Amygdala (tissue), 56 donors: ENCODE measurements at regions not wholly inside any gene's neighbourhood (a gene's known extent, or its start where the extent isn't known, plus 50 kb on each side); places are given as distances from the start of the nearest gene placed in this dataset.

ENCODE experiments used
- DNase-seq, 56 donors: peaks; one replicate each; lab custom pipeline; 2025; lab: John Stamatoyannopoulos, UW

DNA sequence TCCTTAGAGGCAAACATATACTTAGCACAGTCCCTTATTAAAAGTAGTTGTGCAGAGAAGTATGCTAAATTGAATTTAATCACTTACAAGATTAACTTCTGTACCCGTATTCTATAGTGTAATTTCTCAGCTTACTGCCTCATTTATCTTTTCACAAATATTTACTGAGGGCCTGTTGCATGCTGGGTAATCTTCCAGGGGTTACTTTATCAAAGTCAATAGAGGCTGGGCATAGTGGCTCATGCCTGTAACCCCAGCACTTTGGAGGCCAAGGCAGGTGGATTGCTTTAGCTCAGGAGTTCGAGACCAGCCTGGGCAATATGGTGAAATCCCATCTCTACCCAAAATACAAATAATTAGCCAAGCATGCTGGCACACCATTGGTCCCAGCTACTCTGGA lies 111.7 kb upstream of the RAB27B start:
- DNase-seq, result no peak

DNA sequence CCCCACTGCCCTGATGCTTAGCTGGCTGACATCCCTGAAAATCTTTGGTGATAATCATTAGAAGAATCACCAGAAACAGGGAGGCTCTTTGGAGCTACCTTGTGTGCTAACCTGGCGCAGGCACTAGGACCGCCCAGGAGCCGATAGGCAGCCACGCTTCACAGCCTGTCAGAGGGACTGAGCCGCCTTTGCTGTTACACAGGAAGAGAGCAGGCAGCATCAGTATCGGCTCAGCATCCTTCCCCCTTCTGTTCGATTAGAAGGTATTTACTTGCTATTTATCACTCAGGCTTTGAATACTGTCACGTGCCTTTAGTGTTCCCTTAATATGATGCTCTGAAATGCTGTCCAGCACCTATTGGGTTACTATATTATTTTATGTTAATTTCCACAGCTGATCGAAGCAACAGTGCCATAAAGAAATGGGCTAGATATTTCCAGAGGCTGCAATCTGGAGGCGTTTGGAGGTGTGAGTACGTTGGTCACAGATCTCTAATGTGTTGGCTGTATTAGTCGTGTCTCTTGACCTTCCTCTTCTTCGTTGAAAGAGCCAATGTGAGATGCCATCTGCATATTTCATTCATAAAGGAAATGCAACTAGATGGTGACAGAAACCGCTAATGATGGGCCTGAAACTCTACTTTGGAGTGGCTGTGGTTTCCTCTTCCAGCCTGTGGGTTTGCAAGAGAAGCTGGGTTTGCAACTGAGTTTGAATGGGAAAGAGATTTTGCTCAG lies 110.4 kb upstream of the RAB27B start:
- DNase-seq, result peak in 41 of 56 donors; percentile 1 to 57 (median 22)

DNA sequence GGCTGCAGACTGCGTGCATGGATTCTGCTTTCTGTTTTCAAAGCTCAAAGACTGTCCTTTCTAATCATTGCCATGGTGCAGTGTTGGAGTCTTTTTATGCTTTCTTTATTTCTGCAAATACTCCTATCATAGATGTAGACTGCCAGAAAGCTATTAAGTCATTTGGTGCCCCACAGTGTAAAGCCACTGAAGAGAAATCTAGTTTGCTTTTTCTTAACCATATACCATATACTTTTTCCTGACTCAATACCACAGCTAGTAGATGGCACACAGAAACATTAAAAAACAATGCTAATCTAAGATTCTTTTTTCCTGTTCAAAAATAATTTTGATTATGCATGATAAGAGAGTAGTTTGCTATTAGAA lies 109.9 kb upstream of the RAB27B start:
- no peak for DNase-seq

DNA sequence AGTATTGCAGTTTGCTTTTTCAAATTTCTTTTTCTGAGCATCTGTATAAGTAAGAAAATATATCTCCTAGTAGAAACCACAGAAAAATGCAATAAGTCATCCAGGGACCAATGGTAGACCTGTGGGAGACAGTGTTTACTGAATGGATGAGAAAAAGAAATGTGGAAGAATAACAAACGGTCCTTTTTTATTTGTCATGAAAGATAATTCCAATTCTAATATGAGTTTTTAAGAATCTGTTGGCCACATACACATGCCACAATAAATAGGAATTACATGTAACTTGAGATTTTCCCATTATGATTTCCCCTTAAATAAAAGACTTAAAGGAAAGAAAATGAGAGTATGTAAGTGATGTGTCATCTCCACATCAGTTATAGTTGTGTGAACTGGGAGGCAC lies 107.7 kb upstream of the RAB27B start:
- no peak for DNase-seq

DNA sequence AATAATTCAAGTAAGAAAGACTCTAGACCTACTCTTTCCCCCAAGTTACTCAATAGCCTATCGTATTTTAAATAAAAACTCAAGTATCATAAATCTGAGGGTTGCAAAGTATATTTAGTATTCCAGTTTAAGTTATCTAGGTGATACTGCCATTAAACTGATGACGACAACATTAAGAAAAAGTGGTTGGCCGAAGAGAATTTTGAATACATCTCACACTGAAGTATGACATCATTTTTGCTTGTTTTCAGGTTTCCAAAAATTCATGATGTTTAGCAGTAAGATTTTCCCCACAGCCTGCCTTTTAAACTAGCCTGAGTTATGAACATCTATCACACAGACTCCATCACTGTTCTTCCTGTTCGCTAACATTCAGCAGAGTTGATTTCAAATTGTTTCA lies 102.1 kb upstream of the RAB27B start:
- DNase-seq, result no peak

DNA sequence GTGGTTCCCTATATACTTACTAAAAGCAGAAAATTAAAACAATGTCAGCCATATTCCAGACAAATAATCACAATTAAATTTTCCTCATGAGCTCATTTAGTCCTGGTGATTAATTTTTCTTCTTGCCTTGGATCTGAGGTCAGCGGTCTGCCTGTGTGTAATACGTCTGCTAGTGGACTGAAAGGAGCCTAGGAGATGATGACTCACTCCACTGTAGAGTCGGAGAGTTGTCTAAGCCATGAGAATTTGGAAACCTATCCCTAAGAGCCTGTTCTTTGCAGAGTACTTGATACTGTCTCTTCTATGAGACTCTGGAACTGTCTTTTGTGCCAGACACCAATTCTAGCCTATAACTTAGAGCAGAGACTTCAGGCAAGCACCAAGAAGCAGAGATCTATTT lies 94.2 kb upstream of the RAB27B start:
- DNase-seq, result no peak

DNA sequence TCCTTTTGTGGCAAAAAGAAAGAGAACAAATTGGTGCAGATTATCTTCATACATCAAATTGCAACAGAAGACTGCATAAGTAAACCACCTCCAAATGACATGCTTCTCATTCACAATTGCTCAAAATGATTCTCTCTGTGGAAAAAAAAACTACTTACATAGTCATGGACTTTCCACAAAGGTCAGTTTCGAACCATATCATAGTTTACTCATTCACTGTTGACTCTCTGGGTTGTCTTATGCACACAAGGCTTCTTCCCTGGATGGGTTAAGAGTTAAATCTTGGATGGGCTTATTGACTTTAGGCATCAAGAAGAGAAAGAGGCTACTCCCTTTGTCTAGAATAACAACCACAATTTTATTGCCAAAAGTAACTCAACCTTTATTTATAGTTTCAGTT lies 91.3 kb upstream of the RAB27B start:
- no peak for DNase-seq

DNA sequence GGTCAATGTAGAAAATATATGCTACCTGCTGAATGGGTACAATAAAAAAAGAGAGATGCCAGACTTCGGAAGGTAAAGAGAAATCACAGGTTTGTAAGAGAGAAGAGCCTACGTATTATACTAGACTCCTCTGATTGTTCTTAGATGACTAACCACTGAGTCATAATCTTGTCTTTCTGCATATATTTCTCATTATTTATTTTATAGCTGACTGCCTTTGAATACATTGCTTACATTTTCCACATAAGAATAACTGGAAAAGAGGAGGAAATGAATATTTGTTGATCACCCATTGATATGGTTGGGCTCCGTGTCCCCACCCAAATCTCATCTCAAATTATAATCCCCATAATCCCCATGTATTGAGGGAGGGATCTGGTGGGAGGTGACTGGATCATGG lies 90.3 kb upstream of the RAB27B start:
- DNase-seq, result no peak

DNA sequence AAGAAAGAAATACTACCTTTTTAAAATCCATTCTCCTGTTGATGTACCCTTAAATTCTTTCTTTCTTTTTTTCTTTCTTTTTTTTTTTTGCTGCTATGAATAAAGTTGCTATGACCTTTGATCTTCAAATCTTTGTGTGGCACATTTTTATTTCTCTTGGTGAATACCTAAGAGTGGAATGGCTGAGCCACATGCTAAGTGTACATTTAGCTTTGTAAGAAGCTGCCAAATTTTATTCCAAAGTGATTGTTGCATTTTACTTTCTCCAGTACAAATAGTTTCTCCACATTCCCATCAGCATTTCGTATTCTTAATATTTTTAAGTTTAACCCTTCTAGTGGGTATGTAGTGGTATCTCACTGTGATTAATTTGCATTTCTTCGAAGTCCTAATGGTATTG lies 88.8 kb upstream of the RAB27B start:
- no peak for DNase-seq

DNA sequence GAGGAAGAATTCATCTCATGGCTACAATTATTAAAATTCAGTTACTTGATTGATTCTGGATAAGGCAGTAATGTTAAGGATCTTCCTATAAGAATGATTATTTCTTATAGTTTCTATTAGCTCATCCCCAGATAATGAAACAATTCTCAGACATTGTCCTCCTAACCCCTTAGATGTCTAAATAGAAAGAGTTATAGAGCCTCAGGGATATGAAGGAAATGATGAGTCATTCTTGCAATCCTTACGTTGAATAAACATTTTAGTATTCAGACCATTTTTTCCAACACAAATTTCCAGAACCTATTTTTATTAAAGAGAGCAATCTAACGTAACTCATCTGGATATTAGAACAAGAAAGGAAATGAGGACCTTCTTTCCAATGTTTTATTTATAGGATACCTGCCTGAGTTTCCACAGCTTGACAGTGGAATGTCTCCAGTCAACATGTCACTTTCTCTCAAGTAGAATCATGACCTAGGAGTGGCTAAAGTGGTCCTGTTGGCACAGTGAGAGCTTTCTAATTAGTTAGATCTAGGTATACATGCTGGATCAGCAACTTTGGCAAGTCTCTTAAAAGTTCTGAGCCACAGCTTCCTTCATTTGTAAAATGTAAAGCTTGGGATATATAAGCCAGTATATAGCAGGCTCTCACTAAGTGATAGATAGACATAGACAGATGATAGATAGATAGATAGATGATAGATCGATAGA lies 88.0 kb upstream of the RAB27B start:
- no peak for DNase-seq

DNA sequence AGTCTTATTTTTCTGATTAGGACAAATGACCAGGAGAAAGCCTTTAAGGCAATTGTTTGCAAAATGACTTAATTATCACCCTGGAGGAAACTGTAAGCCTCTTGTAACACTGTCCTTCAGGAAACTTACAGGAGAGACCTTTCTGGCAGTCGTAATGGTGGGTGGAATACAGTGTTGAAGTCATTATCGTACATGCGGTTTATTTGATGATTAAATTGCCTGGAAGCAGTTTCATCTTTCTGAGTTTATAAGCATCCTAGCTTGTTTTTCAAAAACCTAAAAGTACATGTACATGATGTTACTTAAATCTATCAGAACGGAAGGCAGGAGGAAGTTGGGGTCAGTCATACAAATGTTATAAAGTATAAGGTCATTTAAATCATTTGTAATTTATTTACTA lies 86.2 kb upstream of the RAB27B start:
- DNase-seq, result no peak

DNA sequence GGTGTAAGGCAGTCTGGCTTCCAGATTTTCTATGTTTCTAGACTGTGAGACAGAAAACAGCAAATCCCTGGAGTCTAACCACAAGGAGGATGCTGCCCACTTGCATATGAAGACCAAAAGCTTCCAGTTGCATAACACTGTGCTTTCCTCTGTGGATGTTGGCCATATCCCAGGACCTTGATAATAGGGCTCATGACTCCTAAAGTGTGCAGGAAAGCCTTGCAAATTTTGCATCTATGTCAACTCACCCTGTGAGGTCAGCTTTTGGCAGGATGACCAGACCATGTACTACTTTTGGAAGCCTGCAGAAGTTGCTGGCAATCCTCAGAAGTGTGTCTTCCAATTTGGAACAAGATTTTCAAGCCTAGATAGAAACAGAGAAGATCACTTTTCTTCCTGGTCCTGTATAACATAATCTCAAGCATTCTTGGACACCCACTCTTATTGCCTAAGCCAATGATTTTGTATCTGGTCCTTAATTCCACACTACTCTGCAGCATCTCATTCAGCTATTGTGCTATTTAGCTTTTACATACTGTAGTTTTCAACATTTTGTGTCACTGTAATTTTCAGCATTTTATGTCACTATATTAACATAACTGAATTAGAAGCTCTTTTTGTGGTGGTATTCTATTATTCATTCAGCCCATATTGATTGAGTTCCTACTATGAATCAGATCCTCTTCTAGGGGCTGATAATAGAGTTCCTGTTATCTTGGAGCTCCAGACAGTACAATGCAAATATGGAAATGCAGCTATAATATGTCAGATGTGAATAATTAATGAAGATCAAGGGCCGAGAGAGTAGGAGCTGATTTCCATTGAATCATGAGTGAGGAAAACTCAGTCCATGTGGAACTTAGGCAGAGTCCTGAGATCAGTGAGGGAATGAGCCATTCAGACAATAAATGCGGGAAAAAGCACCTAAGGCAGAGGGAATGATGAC lies 85.3 kb upstream of the RAB27B start:
- peak in 24 of 56 donors; percentile 0 to 47 (median 8) for DNase-seq

DNA sequence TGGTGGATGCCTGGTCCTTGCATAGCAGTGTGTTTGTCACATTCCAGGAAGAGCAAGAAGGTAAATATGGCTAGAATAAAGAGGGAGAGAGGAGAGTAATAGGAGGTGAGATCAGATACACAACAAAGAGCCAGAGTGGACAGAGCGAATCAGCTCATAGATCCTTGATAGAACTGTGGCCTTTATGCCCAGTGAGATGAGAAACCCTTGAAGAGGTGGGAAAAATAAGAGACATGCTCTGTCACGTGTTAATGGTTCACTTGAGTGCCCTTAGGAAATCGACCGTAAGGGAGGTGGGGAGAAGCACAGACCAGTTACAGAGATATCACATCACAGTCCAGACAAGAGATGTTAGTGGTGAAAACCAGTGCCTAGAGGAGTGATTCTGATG lies 84.7 kb upstream of the RAB27B start:
- DNase-seq, result no peak

DNA sequence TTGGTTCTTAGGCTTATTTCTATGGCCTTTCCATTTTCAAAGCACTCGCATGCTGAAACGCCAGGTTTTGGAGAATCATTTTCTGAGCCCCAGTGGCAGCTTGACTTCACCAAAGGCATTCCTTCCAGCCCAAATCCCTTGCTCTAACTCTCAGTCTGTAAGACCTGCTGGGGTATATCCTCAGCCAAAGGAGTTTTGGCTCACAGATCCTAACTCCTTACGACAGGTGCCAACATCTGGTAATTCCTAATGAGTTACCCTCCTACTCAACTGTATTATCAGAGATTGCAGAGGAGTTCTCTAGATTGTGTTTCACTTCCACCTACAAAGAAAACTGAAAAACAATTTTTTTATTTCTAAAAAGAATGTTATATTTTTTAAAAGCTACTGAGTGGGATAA lies 79.0 kb upstream of the RAB27B start:
- DNase-seq, result no peak

DNA sequence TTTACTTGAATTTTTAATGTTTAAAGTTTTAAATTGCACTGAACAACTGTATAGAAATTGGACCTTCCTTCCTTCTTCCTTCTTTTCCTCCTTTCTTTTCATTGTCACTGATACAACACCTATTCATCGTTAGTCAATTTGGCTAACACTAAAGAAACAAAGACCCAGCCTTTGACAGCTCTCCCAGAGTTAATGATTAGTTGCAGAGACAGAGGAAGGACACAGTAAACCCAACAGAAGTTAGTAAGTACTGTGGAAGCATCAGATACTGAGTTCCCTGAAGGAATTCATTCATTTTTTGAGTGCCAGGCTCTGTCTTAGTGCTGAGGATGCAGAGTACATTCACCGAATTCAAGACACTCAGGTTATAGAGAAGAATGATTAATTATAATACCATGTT lies 77.9 kb upstream of the RAB27B start:
- DNase-seq, result no peak

DNA sequence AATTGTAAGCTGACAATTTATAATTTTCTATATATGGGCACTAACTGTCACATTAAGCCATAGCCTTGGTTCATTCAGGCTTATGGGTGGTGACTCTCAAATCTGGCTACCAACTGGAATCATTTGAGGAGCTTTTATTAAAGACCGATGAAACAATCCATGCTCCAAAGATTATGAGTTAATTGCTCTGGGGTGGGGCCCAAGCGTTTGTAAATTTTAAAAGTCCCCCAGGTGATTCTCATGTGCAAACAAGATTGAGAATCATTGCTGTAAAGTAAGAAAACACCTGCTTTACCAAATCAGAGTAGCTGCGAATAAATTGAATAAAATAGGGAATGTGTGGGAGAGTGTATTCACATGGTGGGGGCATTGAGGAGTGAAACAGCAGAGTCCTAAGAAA lies 76.1 kb upstream of the RAB27B start:
- DNase-seq, result no peak

DNA sequence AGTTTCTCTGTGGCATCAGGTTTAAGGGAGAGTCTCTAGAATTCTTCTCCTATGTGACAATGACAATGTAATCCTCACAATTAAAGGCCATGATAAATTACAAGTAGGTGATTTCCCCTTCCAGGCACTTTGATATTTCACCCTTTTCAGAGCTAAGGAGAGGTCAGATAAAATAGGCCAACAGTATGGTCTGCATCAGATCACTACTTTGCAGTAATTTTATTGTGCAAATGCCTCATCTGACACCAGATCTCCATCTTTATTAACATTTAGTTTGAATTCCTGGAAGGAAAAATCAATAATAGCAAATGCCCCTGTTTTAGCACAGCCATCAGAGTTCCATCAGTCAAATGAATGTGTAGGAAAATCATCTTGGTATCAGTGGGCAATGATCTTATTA lies 72.8 kb upstream of the RAB27B start:
- DNase-seq, result no peak

DNA sequence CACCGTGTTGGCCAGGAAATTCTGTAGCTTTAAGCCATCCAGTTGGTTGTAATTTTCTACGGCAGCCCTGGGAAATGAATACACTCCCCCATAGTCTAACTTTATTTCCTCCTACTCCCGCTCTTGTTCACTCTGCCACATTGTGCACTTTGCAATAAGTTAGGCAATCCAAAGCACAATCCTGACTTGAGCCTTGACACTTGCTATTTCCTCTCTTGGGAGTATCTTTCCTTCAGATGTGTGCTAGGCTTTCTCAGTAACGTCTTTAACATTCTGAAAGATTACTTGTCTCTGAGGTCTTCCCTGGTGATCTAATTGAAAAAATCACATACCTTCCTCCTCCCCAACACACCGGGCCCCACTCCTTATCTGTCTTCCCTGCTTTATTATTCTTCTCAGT lies 65.9 kb upstream of the RAB27B start:
- no peak for DNase-seq

DNA sequence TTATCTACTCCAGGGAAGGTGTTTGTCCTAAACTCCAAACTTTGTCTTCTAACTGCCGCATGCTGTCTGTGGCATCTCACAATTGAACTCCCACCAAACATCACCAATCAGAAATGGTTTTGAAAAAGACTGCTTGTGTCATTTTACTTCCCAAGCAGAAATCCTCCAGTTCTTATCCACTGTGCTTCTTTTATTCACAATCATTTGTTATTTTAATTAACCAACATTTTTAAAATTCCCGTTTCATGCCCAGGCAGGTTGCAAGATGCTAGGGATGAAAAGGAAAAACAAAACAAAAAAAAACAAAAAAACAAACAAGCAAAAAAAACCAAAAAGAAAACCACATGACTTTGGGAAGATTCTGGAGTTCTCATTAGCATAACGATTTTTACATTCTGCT lies 63.5 kb upstream of the RAB27B start:
- no peak for DNase-seq

DNA sequence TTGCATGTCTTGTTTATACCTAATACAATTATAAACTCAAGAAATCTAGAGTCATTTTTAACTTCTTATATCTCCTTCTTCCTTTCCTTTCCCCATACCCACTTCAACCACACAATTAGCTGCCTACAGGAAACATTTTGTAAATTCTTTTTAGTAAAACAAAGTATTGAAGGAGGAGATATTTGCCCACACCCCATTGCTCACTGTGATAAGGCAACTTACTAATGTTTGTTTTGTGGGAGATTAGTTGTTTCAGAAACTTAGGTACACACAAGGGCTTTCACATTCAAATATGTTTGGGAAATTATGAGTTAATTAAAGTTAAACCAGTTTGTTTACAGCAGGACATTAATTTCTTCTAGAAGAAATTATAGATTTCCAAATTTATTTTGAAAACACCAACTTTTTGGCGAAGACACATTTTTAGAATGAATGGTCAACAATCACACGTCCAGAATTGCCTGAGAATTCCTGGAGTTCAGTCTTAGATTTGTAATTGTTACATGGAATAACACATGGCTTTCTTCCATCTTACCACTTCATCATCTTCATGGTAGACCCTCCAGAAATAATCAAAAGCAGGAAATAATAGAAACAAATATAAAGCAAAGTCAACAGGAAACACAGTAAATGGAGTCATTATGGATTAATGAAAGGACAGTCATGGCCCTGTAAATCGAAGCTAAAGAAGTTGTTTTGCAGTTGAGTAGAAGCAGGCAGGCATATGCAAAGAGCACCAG lies 62.5 kb upstream of the RAB27B start:
- no peak for DNase-seq

DNA sequence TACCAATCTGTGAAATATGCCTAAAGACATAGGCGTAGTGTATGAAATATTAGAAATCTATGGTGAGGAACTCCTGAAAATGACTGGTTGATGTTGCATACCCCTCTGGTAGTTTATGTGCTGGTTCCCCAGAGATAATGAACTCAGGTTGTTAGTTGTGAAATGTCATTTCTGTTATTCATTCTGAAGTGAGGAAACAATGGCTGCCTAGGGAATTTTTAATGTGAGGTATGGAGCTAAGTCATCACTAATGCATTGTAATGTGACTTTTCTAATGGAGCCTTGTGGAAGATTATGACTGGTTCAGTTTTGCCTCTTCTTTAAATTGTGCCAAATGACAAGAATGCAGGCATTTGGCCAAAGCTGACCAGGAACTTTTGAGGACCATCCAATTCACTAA lies 61.6 kb upstream of the RAB27B start:
- DNase-seq, result no peak
